HG03432 (cell line): ENCODE measurements at regions not wholly inside any gene's neighbourhood (a gene's known extent, or its start where the extent isn't known, plus 50 kb on each side); places are given as distances from the start of the nearest gene placed in this dataset.

Source experiments
- ATAC-seq: cut with Tn5 transposase; IDR thresholded peaks from one replicate; pipeline ENCODE4 v1.9.1; 2021; ENCODE audit warnings: mild to moderate bottlenecking, moderate library complexity; ENCODE audit not compliant: unreplicated experiment

DNA sequence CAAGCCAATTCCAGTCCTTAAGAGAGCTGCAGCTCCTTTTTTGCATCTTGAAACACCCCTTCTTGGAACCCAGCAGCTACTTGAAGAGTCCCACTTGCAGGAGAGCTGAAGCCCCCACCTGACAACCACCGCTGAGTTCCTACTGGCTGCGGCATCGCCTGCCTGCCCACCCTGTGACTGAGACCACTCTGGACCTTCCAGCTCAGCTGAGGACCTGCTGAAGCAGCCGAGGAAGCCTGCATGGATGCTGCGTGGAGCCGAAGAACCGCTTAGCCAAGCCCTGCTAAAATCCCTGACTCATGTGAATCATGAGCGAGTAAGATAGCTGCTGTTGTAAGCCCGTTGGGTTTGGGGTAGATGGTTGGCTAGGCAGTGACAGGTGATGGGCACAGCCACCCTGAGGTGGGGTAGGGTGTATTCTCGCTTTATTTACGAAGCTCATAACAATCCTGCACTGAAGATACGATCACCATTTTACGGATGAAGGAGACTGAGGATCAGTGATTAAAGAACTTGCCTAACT is 78.4 kb downstream of the INHBB start:
- ATAC-seq, result no peak

DNA sequence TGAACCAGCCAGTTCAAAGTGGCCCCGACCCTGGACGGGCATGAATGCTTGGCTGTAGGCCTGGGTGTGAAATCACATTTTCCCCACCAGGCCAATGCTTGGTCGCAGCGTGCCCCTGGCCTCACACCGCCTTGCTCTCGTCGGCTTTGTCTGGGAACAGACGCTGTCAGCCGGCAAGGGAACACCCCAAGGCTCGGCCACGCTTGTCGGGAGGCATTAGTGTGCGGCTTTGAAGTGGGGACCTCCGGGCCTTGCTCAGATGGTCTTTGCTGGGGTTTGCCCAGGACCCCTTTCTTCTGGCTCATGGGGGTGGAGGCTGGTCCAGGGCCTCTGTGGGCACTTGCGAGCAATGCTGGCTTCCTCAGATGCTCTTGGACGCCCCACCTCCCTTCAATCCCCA is 79.1 kb downstream of the INHBB start:
- ATAC-seq, result no peak

DNA sequence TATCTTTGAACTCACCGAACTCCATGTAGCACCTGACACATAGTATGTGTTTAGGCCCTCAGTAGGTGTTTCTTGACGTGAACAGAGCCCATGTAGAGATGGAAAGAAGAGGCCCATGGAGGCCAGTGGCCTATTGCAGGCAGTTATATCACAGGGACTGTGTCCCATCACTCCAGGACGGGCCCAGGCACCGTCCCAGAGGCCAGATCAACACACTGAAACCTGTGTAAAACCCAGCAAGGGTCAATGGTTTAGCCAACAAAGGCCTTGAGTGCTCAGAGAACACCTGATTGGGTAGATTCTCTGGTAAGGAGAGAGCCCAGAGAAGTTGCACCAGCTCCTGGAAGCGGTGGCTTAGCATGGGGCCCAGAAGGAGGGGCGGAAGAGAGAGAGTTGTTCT is 82.8 kb downstream of the INHBB start:
- no peak for ATAC-seq

DNA sequence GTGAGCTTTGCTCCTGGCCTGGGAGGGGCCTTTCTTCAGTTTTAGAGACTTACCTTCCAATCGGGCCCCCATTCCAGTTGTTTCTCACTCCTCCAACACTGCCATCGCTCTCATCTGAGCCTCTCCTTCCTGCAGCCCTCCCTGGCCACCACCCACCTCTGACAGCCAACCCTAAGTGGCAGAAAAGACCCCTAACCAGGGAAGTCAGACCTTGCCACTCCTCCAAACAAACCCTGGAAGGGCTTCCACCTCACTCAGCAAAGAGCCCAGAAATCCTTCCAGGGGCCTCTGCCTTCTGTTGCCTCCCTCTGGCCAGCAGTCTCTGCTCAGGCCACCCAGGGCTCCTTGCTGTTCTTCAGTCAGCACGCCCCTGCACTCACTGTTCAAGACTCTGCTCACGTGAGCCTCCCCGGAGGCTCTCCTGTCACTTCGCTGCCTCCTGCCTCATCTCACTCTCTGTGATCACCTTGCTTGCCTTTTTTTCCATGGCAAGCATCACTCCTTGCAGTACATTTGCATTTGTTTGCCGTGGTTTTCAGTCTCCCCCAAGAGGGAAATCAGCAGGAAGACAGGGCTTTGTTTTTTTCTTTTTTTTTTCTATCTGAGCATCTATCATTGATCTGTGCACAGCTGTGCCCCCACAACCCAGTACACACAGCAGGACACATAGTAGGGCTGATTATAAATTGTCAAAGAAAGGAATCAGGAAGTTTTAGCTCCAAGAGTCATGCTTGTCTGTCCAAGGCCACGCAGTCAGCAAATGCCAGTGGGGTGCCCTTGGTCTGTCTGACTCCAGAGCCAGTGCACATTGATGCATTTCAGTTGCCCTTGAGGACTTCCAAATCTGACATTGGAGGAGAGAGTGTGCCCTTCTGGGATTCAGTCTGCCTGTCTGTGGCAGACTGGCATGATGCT is 83.9 kb downstream of the INHBB start:
- no peak for ATAC-seq

DNA sequence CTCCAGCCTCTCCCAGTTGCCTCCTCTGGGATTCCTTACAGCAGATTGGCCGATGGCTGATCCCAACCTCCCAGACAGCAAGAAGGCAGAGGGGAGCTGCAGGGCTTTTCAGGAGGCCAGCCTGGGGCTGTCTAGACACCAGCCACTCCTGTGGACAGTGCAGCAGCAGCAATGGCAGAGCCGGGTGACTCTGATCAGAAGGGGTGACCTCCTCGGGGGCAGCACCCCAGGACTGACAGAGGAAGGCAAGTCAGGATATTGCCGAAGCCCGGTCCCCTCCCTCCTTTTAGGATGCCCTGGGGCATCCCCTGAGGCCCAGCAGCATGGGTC is 84.5 kb downstream of the INHBB start:
- no peak for ATAC-seq

DNA sequence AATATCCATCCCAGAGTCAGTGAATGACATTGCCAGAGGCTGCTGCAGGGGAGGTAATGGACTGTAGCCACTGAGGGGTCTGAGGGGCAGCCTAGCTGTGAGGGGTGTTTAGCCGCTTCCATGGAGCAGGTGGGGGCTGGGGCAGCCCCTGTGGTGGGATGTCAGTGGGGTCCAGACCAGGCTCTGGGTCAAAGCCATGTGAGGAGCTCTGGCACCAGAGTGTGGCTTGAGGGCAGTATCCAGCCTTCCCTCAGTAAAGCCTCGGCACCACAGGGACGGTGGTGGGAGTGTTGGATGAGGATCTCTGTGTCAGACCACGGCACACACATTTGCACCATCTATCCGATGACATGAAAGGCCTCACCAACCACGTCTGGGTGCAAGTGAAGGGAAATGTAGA is 85.0 kb downstream of the INHBB start:
- ATAC-seq, result no peak

DNA sequence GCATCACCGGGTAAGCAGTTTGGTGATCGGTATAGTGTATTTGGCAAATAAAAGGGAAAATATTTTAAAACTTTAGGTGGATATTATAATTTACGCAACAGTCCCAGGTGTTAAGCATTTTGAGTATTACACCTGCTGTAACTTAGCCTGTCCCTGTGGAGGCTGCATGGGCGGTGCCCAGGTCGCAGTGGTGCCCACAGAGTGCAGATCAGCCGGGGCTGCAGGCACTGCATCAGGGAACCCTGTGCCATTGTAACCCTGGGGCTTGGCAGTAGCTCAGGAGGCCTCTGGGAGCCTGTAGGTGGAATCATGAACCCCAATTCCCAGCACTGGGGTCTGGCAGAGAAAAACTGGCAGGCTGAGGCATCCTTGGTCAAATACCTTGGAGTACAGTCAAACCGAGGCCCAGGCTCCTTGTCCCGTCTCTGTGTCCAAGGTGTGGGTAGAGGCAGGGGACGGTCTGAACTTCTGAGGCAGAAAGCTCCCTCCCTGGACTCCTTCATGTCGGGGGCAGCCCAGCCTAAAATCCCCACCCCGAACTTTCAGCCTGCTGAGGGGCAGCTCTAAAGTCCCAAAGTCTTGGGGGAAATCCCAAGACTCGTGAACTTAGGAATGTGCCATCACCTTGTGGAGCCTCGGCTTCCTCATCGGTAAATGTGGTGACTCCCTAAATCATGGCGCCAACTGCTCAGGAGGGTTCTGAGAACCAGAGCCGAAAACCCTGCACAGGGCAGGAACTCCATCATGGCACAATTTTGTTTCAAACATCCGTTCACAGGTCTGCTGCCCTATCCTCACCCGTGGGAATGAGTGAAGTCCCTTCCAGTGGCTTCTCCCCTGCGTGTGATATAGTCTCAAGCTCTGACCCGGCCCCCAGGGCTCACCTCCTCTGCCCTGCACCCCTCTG is 85.7 kb downstream of the INHBB start:
- no peak for ATAC-seq

DNA sequence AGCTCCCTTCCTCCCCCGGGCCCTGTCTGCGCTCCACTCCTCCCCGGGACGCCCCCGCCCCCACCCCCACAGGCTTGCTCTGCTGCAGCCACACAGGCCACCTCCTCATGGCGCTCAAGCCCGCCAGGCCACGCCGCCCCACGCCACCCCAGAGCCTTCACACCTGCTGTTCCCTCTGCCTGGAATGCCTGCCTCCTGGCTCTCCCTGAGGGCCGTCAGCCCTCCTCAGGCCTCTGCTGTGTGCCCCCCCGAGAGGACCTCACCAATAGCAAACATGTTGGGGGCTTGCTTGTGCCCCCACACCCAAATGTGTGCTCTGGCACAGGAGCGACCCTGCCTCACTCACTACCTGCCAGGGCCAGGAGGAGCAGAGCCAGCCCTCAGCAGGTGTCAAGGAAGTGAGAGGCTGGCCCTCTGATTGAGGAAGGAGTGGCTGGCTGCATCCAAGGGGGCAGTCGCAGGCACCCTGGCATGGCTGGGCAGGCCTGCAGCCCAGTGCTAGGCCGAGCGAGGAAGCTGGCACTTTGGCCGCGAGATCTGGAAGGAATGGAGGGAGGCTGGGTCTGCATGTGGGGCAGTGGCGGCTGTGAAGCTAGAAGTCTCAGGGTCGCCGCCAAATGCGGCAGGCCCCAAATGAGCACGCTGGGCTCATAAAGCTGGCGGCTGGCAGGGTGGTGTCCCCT is 86.5 kb downstream of the INHBB start:
- no peak for ATAC-seq

DNA sequence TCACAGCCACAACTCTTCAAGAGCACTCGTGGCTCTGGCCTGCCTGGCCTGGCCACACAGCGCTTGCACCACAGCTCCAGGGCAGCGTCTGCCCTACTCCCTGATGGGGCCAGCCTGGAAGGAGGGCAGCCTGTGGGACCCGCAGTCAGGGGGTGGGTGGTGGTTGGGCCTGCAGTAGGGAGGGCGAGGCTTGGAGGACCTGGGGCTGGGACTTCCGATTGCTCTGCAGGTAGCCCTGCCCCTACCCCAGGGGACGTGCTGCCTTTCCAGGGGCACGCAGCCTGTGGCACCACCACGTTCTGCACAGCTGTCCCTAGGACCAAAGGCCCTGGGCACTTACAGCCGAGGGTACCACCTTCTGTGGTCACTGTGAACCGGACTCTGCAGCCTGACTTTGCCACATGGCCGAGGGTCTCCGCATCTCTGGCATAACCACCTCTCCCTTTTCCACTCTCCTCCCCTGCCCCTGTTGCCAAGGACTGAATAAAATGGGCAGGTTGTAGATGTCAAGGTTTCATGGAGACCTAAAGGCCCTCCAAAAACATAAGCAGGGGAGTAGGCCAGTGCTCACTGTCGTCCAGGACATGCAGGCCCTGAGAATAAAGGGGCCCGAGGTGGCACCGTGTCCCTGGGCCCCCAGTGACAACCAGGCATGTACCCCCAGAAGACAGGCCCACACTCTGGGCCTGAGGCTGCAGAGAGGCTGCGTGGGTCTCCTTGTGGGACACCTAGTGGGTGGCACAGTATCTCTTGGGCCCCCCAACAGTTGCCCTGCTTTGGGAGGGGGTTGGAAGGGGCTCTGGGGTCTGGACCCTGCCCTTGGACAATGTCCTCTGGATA is 87.3 kb downstream of the INHBB start:
- no peak for ATAC-seq

DNA sequence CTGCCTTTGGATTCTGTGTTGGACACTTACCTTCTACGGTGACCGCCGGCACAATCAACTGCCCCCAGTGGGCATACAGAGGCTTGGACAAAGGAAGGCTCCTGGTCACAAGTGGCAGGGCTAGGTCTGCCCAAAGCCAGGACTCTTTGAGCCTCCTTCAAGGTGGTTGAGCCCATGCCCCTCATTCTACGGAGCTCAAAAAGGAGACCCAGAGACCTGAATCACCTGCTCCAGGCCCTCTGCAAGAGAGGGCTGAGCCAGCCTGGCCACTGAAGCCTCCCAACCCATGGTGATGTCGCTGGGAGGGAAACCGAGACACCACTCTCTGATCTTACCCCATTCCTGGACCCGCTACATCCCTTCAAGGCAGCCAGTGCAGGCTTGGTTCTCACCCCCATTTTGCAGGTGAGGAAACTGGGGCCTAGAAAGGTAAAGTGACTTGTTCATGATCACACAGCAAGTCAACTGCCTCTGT is 87.9 kb downstream of the INHBB start:
- ATAC-seq, result no peak

DNA sequence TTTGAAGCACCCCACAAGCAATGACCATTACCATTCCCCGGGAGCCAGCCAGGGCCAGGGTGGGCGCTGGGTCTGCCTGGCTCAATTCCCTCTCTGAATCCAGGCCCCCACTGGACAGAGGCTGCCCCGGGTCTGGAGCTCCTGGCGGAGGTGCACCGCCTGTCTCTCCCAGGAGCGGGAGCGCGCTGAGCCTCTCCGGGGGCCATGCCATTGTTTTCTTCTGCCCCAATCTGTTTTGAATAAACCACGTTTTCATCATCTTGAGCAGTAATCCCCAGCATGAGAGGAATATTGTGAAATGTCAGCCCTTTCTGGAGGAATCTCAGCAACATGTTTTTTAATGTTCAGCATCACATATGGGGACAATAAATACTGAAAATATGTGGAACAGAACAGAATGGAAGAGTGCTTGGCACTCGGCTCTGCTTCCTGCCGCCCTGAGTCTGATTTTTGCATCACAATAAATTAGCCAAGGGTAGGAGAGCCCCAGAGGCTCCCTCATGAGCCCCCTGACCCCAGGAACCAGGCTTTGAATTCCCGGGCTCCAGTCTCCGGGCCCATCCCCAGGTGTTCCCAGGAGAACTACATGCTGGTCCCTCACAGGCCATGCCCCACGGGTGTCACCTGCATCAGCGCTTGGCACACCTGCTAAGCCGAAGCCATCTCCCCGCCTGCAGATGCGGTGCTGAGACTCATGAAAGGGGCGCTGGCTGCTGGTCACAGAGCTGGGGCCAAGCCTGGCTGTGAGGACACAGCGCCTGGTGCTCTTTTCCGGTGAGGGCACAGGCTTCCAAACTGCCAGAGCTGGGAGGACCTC is 88.8 kb downstream of the INHBB start:
- no peak for ATAC-seq

DNA sequence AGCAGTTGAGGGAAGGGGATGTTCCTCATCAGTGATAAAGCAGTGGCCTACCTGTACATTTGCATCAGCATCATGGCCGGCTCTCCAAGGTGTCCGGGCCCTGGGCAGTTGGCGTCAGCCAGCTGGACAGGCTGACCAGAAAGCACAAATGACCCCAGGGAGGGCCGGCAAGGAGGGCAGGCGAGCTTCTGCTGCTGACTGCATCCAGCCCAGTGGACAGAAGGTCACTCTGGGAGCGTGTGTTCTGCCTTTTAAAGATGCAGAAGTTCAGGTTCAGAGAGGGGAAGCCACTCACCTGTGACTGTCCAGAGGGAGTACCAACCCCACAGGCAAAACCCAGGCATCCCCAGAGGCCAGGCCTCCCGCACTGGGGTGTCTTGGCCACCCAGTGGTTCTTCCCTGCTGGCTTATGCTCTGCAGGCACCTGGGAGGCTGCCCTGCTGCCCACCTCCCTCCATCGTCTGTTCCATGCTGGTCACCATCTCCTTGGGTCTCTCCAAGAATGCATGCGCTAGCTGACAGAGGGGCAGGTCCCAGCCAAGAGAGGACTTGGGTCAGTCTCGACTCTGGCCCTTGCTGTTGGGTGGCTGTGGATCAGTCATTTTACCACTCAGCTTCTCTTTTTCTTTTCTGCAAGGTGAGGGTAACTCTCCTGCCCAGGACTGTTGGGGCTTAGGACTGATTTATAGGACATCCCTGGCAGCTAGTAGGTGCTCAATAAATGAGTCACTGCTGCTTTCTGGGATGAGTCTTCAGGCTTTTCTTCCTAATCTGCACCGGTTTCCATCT is 89.9 kb downstream of the INHBB start:
- no peak for ATAC-seq

DNA sequence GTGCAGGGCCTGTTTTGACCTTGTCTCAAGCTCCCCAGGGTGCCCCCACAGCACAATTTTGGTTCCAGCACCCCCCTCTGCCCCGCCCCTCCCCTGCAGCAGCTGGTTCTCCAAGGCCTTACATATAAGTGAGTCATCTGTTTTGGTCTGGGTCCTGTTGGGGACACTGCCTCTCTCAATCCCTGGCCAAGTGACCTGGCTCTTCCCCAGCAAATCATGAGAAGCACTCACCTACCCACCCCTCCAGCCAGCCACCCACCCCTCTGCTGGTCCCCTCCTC is 90.5 kb downstream of the INHBB start:
- no peak for ATAC-seq

DNA sequence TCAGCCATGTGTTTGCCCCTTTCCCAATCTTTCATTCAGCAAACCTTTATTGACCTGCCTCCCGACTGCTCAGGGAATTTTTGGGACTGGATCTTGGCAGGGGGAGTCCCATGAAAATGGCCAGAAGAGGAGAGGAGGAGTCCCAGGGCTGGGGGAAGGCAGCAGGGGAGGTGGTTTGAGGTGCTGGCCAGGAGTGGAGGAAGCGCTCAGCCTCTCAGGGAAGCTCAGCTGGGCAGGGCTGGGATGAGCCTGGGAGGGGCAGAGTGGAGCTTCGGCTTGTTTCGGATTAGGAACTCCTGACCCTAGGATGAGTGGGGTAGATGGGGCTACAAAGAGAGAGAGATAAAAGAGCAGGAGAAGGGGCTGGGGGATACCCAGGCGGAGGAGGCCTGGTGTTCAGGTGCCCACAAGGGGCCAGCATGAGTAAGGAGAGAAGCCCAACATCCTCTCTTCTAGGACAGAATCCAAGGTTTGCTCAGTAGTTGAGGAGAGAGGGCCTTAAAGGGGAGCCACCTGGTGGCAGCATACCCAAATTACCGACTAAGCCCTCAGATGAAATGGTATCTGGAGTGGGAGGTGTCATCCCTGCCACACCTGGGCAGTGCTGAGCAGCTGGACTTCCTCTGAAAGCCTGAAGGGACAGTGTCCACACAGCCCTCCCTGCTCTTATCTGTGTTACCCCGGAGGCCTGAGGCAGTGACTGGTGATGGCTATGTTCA is 91.1 kb downstream of the INHBB start:
- ATAC-seq, result no peak

DNA sequence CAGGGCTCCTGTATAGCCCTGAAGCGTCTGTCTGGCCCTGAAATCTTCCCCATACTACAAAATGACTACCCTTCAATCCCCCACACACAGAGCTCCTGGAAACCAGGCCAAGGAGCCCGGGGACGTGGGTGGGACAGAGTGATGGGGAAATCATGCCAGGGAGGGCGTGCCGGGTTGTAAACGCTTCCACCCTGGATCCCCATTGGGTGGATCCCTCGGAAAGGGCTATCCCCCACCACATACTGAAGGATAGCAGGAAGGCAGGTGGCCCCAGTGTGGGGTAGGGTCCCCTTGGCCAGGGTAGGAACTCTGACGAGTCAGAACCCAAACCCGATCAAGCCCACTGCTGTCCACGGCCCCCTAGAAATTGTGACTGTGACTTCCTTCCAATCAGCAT is 91.7 kb downstream of the INHBB start:
- ATAC-seq, result no peak

DNA sequence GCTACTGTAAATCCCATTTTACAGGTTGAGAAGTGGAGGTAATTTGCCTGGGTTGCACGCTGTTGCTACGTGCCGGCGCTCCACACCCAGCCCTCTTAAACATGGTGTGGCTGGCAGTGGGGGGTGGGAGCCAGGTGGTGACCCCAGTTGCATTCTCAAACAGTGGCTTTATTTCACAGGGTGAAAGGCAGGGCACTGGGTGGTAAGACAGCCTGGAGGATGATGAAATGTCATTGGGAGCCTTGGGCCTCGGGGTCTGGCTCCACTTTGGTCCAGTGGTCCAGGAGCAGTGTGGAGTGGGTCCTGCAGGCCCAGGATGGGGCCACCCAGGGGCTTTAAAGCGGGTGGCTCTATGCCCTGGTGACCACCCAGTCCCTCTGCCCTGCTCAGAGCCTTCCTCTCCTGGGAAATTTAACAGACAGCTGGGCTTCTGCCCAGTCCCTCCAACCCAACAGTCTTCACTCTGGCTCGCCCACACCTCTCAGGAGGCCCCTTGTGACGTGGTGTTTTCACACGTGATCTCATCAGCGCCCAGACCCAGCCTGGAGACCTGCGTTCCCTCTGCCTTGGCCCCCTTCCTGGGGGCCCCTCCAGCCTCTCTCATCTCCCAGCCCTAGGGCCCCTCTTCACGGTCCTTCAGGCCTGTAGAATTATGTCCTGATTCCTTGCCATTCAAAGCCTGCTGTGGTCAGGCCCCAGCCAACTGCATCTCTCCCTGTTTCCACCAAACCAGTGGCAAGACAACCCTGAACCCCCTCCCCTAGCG is 92.5 kb downstream of the INHBB start:
- ATAC-seq, result no peak

DNA sequence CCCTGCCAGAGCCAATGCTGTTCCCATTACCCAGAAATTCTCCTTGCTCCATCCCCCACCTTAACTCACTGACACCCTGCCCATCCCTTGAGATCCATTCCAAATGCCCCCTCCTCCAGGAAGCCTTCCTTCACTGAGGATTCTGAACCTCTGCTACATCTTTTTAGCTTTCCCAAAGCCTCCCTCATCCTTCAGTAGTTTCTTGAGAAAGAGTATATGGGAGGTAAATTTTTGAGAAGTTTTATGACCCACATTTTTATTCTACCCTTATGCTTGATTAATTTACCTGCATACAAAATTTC is 93.1 kb downstream of the INHBB start:
- no peak for ATAC-seq
